Smooth muscle cell (in vitro differentiated cells): ENCODE measurements at regions not wholly inside any gene's neighbourhood (a gene's known extent, or its start where the extent isn't known, plus 50 kb on each side); places are given as distances from the start of the nearest gene placed in this dataset.

ENCODE experiments used
- DNase-seq: peaks from one replicate; lab custom pipeline; 2025; ENCODE audit not compliant: unreplicated experiment; lab: John Stamatoyannopoulos, UW
- H2AFZ ChIP-seq: fragments of 200-600 bp; sonication (generic); 2 replicates; pipeline ENCODE4 v1.6.0; 2016; ENCODE audit warnings: antibody characterized with exemption, low read depth, mild to moderate bottlenecking
- H3F3A ChIP-seq: fragments of 200-600 bp; sonication (generic); 2 replicates; pipeline ENCODE4 v1.6.0; 2017; ENCODE audit warnings: antibody characterized with exemption, low read depth
- H3K27ac ChIP-seq: fragments of 200-600 bp; sonication (generic); 2 replicates; pipeline ENCODE4 v1.5.1; 2016; ENCODE audit warnings: low read depth, mild to moderate bottlenecking
- H3K27me3 ChIP-seq: fragments of 200-600 bp; sonication (generic); 2 replicates; pipeline ENCODE4 v1.6.1; 2016; ENCODE audit warnings: low read depth, mild to moderate bottlenecking
- H3K36me3 ChIP-seq: fragments of 200-600 bp; sonication (generic); 2 replicates; pipeline ENCODE4 v1.5.1; 2016; ENCODE audit warnings: low read depth
- H3K4me1 ChIP-seq: fragments of 200-600 bp; sonication (generic); 2 replicates; pipeline ENCODE4 v1.5.1; 2016; ENCODE audit warnings: low read depth
- H3K4me2 ChIP-seq: fragments of 200-600 bp; sonication (generic); 2 replicates; pipeline ENCODE4 v1.6.0; 2016; ENCODE audit warnings: mild to moderate bottlenecking
- H3K4me3 ChIP-seq: fragments of 200-600 bp; sonication (generic); 2 replicates; pipeline ENCODE4 v1.5.1; 2016; ENCODE audit warnings: mild to moderate bottlenecking
- H3K79me2 ChIP-seq: fragments of 200-600 bp; sonication (generic); 2 replicates; pipeline ENCODE4 v1.6.0; 2016; ENCODE audit warnings: low read depth, mild to moderate bottlenecking
- H3K9ac ChIP-seq: fragments of 200-600 bp; sonication (generic); 2 replicates; pipeline ENCODE4 v1.6.0; 2016; ENCODE audit warnings: low read depth
- H3K9me3 ChIP-seq: fragments of 200-600 bp; sonication (generic); replicated peaks from 2 replicates; pipeline ENCODE4 v1.5.1; 2016; ENCODE audit warnings: low read depth
- H4K20me1 ChIP-seq: fragments of 200-600 bp; sonication (generic); 2 replicates; pipeline ENCODE4 v1.6.0; 2016; ENCODE audit warnings: low read depth
- WGBS: methylation state at CpG from one replicate; pipeline ENCODE4 v1.1.7; 2016; ENCODE audit warnings: low lambda C conversion rate; 5-methylcytosine and 5-hydroxymethylcytosine counted together
- TF ChIP-seq, protein P1 (sequence below): fragments of 200-600 bp; sonication (generic); IDR thresholded peaks from 2 replicates; pipeline ENCODE4 v1.5.1; 2017; ENCODE audit warnings: borderline replicate concordance, mild to moderate bottlenecking, antibody characterized with exemption; ENCODE audit not compliant: insufficient read depth, poor library complexity, severe bottlenecking

DNA sequence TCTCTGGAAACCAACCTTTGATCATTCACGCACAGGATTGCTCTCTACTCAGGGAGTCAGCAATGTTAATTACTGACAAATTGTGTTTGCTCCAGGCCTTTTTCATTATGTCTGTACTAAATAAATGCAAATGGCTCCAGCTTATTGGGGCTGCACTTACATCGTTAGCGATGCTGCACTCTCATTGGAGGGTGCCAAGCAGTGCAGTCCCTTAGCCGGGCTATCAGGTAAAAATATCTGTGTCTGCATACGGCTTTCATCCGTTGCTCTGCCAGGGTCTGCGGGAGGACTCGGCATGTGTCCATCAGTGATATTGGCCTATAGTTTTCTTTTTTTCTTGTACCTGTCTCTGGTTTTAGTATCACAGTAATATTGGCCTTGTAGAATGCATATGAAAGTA lies 471.5 kb upstream of the CADM2 start:
- H3K4me3 ChIP-seq = no peak overlapping the region
- H2AFZ ChIP-seq = no peak overlapping the region
- H3K9ac ChIP-seq = no peak overlapping the region
- no peaks in the 10 kb centered on the region for H3K9me3 ChIP-seq
- no peaks in the 10 kb centered on the region for H3K4me1 ChIP-seq
- no peaks in the 10 kb centered on the region for H3K27me3 ChIP-seq
- H3K27ac ChIP-seq = no peak overlapping the region
- H3K36me3 ChIP-seq = no peaks in the 10 kb centered on the region
- no peaks in the 10 kb centered on the region for H4K20me1 ChIP-seq
- H3K4me2 ChIP-seq = no peak overlapping the region
- TF ChIP-seq, protein P1, sequence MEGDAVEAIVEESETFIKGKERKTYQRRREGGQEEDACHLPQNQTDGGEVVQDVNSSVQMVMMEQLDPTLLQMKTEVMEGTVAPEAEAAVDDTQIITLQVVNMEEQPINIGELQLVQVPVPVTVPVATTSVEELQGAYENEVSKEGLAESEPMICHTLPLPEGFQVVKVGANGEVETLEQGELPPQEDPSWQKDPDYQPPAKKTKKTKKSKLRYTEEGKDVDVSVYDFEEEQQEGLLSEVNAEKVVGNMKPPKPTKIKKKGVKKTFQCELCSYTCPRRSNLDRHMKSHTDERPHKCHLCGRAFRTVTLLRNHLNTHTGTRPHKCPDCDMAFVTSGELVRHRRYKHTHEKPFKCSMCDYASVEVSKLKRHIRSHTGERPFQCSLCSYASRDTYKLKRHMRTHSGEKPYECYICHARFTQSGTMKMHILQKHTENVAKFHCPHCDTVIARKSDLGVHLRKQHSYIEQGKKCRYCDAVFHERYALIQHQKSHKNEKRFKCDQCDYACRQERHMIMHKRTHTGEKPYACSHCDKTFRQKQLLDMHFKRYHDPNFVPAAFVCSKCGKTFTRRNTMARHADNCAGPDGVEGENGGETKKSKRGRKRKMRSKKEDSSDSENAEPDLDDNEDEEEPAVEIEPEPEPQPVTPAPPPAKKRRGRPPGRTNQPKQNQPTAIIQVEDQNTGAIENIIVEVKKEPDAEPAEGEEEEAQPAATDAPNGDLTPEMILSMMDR = no peak
- WGBS = 61% methylated on average over 8 of the region's 8 CpGs
- H3K79me2 ChIP-seq = no peaks in the 10 kb centered on the region
- DNase-seq = no peak
- no peaks in the 10 kb centered on the region for H3F3A ChIP-seq

DNA sequence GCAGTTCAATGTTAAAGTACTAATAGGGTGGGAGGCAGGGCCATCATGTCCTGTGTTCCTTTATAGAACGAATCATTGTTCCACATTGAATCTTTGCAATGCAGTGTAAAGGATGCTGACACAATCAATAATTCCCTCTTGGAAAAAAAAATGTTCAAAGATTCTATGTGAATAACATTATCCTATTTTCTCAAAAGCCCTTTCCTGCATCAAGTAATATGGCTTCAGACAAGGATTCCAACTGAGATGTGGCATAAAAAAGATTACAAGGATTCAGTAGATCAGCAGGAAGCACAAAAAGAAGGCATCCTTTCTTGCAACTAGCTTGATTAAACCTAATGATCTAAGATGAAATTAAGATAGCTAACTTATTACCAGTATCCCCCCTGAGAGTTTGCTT lies 454.0 kb upstream of the CADM2 start:
- Histone ChIP-seq H3K9ac (no peak overlapping the region), H2AFZ (no peak overlapping the region), H3K4me2 (no peak overlapping the region), H3K27me3 (no peaks in the 10 kb centered on the region), H4K20me1 (no peaks in the 10 kb centered on the region), H3K4me1 (no peaks in the 10 kb centered on the region), H3K27ac (no peak overlapping the region), H3K79me2 (no peaks in the 10 kb centered on the region), H3F3A (no peaks in the 10 kb centered on the region), H3K36me3 (no peaks in the 10 kb centered on the region), H3K4me3 (no peak overlapping the region), H3K9me3 (no peaks in the 10 kb centered on the region)
- 85% methylated on average over 1 of the region's 1 CpG for WGBS
- TF ChIP-seq, protein P1 = no peak
- no peak for DNase-seq

DNA sequence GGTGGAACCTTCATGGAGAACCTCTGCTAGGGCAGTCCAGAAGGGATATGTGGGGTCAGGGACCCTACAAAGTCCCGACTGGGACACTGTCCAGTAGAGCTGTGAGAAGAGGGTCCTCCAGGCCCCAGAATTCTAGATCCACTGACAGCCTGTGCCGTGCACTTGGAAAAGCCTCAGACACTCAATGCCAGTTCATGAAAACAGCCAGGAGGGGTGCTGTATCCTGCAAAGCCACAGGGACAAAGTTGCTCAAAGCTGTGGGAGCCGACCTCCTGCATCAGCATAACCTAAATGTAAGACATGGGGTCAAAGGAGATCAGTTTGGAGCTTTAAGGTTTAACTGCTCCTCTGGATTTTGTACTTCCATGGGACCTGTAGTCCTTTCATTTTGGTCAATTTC lies 448.8 kb upstream of the CADM2 start:
- Histone ChIP-seq H3K9ac (no peak overlapping the region), H3K79me2 (no peaks in the 10 kb centered on the region), H3K4me2 (no peak overlapping the region), H3K4me3 (no peak overlapping the region), H3F3A (no peaks in the 10 kb centered on the region), H3K27ac (no peak overlapping the region), H4K20me1 (no peaks in the 10 kb centered on the region), H3K36me3 (no peaks in the 10 kb centered on the region), H2AFZ (no peak overlapping the region), H3K9me3 (no peaks in the 10 kb centered on the region), H3K27me3 (no peaks in the 10 kb centered on the region), H3K4me1 (no peaks in the 10 kb centered on the region)
- no peak for DNase-seq
- 83% methylated on average over 3 of the region's 3 CpGs for WGBS
- TF ChIP-seq, protein P1 = no peak

DNA sequence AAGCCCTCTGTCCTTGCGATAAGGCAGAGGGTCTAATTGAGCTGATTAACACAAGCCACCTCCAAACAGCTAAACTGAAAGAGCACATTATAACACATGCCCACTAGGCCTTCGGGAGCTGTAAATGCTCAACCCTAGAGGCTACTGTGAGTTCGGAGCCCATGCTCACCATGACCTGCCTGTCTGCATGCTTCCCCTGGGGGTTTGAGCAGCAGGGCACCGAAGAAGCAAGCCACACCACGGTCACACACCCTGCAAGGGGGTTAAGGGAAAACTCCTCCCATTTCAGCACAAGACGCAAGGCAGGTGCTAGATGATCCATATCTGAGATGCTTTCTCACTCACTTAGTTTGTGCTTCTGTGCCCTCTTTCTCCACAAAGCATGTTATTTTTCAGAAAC lies 435.9 kb upstream of the CADM2 start:
- H3K4me1 ChIP-seq = no peaks in the 10 kb centered on the region
- no peaks in the 10 kb centered on the region for H4K20me1 ChIP-seq
- H3K27ac ChIP-seq = no peak overlapping the region
- H3K27me3 ChIP-seq = no peaks in the 10 kb centered on the region
- no peaks in the 10 kb centered on the region for H3F3A ChIP-seq
- no peaks in the 10 kb centered on the region for H3K36me3 ChIP-seq
- H3K9me3 ChIP-seq = no peaks in the 10 kb centered on the region
- DNase-seq = no peak
- no peak overlapping the region for H3K9ac ChIP-seq
- H3K4me3 ChIP-seq = no peak overlapping the region
- H2AFZ ChIP-seq = no peak overlapping the region
- no peaks in the 10 kb centered on the region for H3K79me2 ChIP-seq
- TF ChIP-seq, protein P1 = no peak
- H3K4me2 ChIP-seq = no peak overlapping the region
- 83% methylated on average over 6 of the region's 6 CpGs for WGBS
